ENCODE measurements at regions not wholly inside any gene's neighbourhood (a gene's known extent, or its start where the extent isn't known, plus 50 kb on each side); places are given as distances from the start of the nearest gene placed in this dataset.
A peak's percentile ranks its signal among the peaks of the same experiment; 100 is the strongest.

DNA sequence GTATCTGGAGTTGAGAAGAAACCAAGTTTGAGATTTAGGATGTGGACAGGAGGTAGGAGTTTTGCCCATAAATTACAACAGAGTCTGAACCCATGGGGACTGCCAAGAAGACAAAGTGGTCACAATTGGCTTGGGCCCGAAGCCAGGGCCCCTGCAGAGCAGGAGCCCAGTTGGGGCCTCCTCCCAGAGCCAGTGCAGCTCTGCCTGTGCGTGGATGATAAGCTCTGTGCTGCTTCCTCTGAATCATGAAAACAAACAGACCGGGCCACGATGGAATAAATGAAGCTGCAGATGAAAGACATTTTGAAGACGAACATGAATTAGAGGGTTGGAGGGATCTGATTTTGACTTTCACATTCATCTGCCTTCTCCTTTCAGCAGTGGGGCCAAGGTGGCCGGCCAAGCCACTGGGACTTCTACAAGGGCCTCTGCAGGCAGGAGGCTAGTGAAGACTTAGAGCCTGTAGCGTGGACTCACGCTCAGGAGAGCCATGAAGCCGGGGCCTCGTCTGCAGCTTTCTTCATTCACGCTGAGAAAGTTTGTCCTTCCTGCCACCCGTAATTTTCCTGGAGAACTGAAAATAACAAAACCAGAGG lies 156.8 kb upstream of the LYZL1 start (continued):
- no peak; the same call in 1 of the 2 replicates for TF ChIP-seq TEAD2 (tag; IDR thresholded peaks at IDR 0.05)
- TF ChIP-seq, protein P1, sequence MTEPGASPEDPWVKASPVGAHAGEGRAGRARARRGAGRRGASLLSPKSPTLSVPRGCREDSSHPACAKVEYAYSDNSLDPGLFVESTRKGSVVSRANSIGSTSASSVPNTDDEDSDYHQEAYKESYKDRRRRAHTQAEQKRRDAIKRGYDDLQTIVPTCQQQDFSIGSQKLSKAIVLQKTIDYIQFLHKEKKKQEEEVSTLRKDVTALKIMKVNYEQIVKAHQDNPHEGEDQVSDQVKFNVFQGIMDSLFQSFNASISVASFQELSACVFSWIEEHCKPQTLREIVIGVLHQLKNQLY (CRISPR knock-in tag; conservative IDR thresholded peaks at IDR 0.05) = no peak
- TF ChIP-seq, protein P2, sequence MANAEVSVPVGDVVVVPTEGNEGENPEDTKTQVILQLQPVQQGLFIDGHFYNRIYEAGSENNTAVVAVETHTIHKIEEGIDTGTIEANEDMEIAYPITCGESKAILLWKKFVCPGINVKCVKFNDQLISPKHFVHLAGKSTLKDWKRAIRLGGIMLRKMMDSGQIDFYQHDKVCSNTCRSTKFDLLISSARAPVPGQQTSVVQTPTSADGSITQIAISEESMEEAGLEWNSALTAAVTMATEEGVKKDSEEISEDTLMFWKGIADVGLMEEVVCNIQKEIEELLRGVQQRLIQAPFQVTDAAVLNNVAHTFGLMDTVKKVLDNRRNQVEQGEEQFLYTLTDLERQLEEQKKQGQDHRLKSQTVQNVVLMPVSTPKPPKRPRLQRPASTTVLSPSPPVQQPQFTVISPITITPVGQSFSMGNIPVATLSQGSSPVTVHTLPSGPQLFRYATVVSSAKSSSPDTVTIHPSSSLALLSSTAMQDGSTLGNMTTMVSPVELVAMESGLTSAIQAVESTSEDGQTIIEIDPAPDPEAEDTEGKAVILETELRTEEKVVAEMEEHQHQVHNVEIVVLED (CRISPR knock-in tag; IDR thresholded peaks at IDR 0.05) = no peak
- peak; percentile 72 for TF ChIP-seq GATA2 (CRISPR knock-in tag; IDR thresholded peaks at IDR 0.05)
- peak; percentile 83 for TF ChIP-seq CTBP1 (IDR thresholded peaks at IDR 0.05; ENCODE audit: borderline replicate concordance)
- no peak for TF ChIP-seq E2F3 (CRISPR knock-in tag; IDR thresholded peaks at IDR 0.05)
- TF ChIP-seq NUFIP1 (IDR thresholded peaks at IDR 0.05; ENCODE audit: partially characterized antibody) = no peak
- TF ChIP-seq PHB2 (IDR thresholded peaks at IDR 0.05; ENCODE audit: low read depth) = no peak
- no peak for TF ChIP-seq JUNB (CRISPR knock-in tag; conservative IDR thresholded peaks at IDR 0.05)
- TF ChIP-seq NR2F6 (CRISPR knock-in tag; IDR thresholded peaks at IDR 0.05) = no peak
- no peak for TF ChIP-seq TGIF2 (CRISPR knock-in tag; IDR thresholded peaks at IDR 0.05)
- no peak for TF ChIP-seq SNIP1 (IDR thresholded peaks at IDR 0.05; ENCODE audit: low read depth)
- TF ChIP-seq, protein P3, sequence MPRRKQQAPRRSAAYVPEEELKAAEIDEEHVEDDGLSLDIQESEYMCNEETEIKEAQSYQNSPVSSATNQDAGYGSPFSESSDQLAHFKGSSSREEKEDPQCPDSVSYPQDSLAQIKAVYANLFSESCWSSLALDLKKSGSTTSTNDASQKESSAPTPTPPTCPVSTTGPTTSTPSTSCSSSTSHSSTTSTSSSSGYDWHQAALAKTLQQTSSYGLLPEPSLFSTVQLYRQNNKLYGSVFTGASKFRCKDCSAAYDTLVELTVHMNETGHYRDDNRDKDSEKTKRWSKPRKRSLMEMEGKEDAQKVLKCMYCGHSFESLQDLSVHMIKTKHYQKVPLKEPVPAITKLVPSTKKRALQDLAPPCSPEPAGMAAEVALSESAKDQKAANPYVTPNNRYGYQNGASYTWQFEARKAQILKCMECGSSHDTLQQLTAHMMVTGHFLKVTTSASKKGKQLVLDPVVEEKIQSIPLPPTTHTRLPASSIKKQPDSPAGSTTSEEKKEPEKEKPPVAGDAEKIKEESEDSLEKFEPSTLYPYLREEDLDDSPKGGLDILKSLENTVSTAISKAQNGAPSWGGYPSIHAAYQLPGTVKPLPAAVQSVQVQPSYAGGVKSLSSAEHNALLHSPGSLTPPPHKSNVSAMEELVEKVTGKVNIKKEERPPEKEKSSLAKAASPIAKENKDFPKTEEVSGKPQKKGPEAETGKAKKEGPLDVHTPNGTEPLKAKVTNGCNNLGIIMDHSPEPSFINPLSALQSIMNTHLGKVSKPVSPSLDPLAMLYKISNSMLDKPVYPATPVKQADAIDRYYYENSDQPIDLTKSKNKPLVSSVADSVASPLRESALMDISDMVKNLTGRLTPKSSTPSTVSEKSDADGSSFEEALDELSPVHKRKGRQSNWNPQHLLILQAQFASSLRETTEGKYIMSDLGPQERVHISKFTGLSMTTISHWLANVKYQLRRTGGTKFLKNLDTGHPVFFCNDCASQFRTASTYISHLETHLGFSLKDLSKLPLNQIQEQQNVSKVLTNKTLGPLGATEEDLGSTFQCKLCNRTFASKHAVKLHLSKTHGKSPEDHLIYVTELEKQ (CRISPR knock-in tag; IDR thresholded peaks at IDR 0.05) = no peak
- TF ChIP-seq, protein P4, sequence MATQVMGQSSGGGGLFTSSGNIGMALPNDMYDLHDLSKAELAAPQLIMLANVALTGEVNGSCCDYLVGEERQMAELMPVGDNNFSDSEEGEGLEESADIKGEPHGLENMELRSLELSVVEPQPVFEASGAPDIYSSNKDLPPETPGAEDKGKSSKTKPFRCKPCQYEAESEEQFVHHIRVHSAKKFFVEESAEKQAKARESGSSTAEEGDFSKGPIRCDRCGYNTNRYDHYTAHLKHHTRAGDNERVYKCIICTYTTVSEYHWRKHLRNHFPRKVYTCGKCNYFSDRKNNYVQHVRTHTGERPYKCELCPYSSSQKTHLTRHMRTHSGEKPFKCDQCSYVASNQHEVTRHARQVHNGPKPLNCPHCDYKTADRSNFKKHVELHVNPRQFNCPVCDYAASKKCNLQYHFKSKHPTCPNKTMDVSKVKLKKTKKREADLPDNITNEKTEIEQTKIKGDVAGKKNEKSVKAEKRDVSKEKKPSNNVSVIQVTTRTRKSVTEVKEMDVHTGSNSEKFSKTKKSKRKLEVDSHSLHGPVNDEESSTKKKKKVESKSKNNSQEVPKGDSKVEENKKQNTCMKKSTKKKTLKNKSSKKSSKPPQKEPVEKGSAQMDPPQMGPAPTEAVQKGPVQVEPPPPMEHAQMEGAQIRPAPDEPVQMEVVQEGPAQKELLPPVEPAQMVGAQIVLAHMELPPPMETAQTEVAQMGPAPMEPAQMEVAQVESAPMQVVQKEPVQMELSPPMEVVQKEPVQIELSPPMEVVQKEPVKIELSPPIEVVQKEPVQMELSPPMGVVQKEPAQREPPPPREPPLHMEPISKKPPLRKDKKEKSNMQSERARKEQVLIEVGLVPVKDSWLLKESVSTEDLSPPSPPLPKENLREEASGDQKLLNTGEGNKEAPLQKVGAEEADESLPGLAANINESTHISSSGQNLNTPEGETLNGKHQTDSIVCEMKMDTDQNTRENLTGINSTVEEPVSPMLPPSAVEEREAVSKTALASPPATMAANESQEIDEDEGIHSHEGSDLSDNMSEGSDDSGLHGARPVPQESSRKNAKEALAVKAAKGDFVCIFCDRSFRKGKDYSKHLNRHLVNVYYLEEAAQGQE (IDR thresholded peaks at IDR 0.05; ENCODE audit: borderline replicate concordance) = peak; percentile 32; the same call in 1 of the 2 replicates
- TF ChIP-seq, protein P4 (CRISPR knock-in tag; IDR thresholded peaks at IDR 0.05; ENCODE audit: low read depth) = no peak
- TF ChIP-seq RBM39 (optimal IDR thresholded peaks at IDR 0.05; ENCODE audit: low read depth, low read length) = no peak
